SK-N-SH (cell line): ENCODE measurements at regions not wholly inside any gene's neighbourhood (a gene's known extent, or its start where the extent isn't known, plus 50 kb on each side); places are given as distances from the start of the nearest gene placed in this dataset.

Source experiments
- CTCF ChIA-PET: fragments of 300-600, 350-600 bp; formaldehyde crosslinking; extraction: SDS; loops from one replicate; lab custom pipeline; 2021; lab: Yijun Ruan, JAX
- POLR2A ChIA-PET: fragments of 350-600 bp; sonication (Branson Sonifier 250); formaldehyde crosslinking; extraction: SDS; loops from one replicate; lab custom pipeline; 2020; ENCODE audit warnings: antibody characterized with exemption, inconsistent platforms; lab: Yijun Ruan, JAX
- DNase-seq: peaks from one replicate; pipeline ENCODE4 v3.0.0; 2012
- H2AFZ ChIP-seq: fragments of 200-600 bp; sonication (generic); 2 replicates; pipeline ENCODE4 v1.8.1; 2016; ENCODE audit warnings: antibody characterized with exemption, mild to moderate bottlenecking, low read depth
- H3F3A ChIP-seq: fragments of 200-600 bp; sonication (generic); replicated peaks from 2 replicates; pipeline ENCODE3; 2016; ENCODE audit warnings: antibody characterized with exemption, mild to moderate bottlenecking; ENCODE audit not compliant: insufficient read depth
- H3K27ac ChIP-seq, 2 experiments: fragments of 200-500 bp in 1 of 2; fragments of 200-600 bp in 1 of 2; sonication (Bioruptor generic) in 1 of 2; sonication (generic), shearing (Covaris generic) in 1 of 2; 2 replicates each; pipeline versions ENCODE4 v1.5.1 to v1.6.1; 2014 to 2016; ENCODE audit warnings: low read depth in 2 of 2, inconsistent platforms in 1 of 2, low read length in 1 of 2, mild to moderate bottlenecking in 1 of 2, mixed read lengths in 1 of 2
- H3K27me3 ChIP-seq: fragments of 200-600 bp; sonication (generic), shearing (Covaris generic); 2 replicates; pipeline ENCODE4 v1.6.1; 2016; ENCODE audit warnings: mixed run types; ENCODE audit not compliant: insufficient read depth
- H3K36me3 ChIP-seq, 2 experiments: fragments of 200-500 bp in 1 of 2; fragments of 200-600 bp in 1 of 2; sonication (Bioruptor generic) in 1 of 2; sonication (generic) in 1 of 2; replicated peaks in 1 of 2; 2 replicates each; pipeline versions ENCODE3 to v1.5.1; 2014 to 2016; ENCODE audit warnings: low read length in 1 of 2, mild to moderate bottlenecking in 1 of 2; ENCODE audit not compliant: insufficient read depth in 2 of 2, control insufficient read depth in 1 of 2
- H3K4me1 ChIP-seq, 2 experiments: fragments of 200-500 bp in 1 of 2; fragments of 200-600 bp in 1 of 2; sonication (Bioruptor generic) in 1 of 2; sonication (generic), shearing (Covaris generic) in 1 of 2; 2 replicates each; pipeline versions ENCODE4 v1.5.1 to v1.6.1; 2014 to 2016; ENCODE audit warnings: low read depth in 1 of 2, low read length in 1 of 2, mixed run types in 1 of 2; ENCODE audit not compliant: insufficient read depth in 2 of 2, control insufficient read depth in 1 of 2
- H3K4me2 ChIP-seq: fragments of 200-600 bp; sonication (generic), shearing (Covaris generic); 2 replicates; pipeline ENCODE4 v1.6.1; 2017; ENCODE audit warnings: mixed run types
- H3K4me3 ChIP-seq, 2 experiments: fragments of 200-500 bp in 1 of 2; fragments of 200-600 bp in 1 of 2; sonication (Bioruptor generic) in 1 of 2; sonication (generic), shearing (Covaris generic) in 1 of 2; 2 replicates each; pipeline versions ENCODE4 v1.5.1 to v1.8.1; 2014 to 2016; ENCODE audit warnings: low read depth in 2 of 2, inconsistent platforms in 1 of 2, low read length in 1 of 2, mild to moderate bottlenecking in 1 of 2, mixed read lengths in 1 of 2, moderate library complexity in 1 of 2
- H3K79me2 ChIP-seq: fragments of 200-600 bp; sonication (generic); 2 replicates; pipeline ENCODE4 v1.8.1; 2017; ENCODE audit warnings: mild to moderate bottlenecking; ENCODE audit not compliant: insufficient read depth
- H3K9ac ChIP-seq: fragments of 200-600 bp; sonication (generic); 2 replicates; pipeline ENCODE4 v1.6.1; 2017; ENCODE audit warnings: mixed run types
- H3K9me2 ChIP-seq: fragments of 200-600 bp; sonication (generic); 2 replicates; pipeline ENCODE4 v1.6.1; 2017; ENCODE audit warnings: mixed run types
- H3K9me3 ChIP-seq: fragments of 200-600 bp; sonication (generic); 2 replicates; pipeline ENCODE4 v1.6.1; 2017; ENCODE audit warnings: mixed run types, mild to moderate bottlenecking, moderate library complexity
- H4K20me1 ChIP-seq: fragments of 200-600 bp; sonication (generic); 2 replicates; pipeline ENCODE4 v1.6.1; 2017; ENCODE audit warnings: mild to moderate bottlenecking, mixed run types; ENCODE audit not compliant: insufficient read depth
- CHD2 ChIP-seq: fragments of 150-350 bp; IDR thresholded peaks from 2 replicates; pipeline ENCODE4 v1.6.1; 2018; ENCODE audit warnings: low read length; ENCODE audit not compliant: partially characterized antibody
- CTCF ChIP-seq: fragments of 200-600 bp; sonication (generic); IDR thresholded peaks from 2 replicates; pipeline ENCODE4 v1.6.1; 2017; ENCODE audit warnings: antibody characterized with exemption, mild to moderate bottlenecking, moderate library complexity
- ELF1 ChIP-seq: IDR thresholded peaks from 2 replicates; pipeline ENCODE4 v1.4.0; 2012
- EZH2phosphoT487 ChIP-seq: fragments of 200-600 bp; sonication (generic); IDR thresholded peaks from 2 replicates; pipeline ENCODE4 v1.6.1; 2017; ENCODE audit warnings: low read depth, mixed run types, mild to moderate bottlenecking, antibody characterized with exemption, moderate library complexity, borderline replicate concordance
- FOXJ3 ChIP-seq: sonication (generic); formaldehyde crosslinking; IDR thresholded peaks from 2 replicates; pipeline ENCODE4 v1.5.1; 2020; ENCODE audit warnings: mild to moderate bottlenecking, missing genetic modification reagents
- FOXM1 ChIP-seq: IDR thresholded peaks from 2 replicates; pipeline ENCODE4 v1.4.0; 2012; ENCODE audit warnings: low read depth, mild to moderate bottlenecking
- GABPA ChIP-seq: IDR thresholded peaks from 2 replicates; pipeline ENCODE4 v1.4.0; 2012; ENCODE audit warnings: low read depth, mild to moderate bottlenecking
- GATA2 ChIP-seq: sonication (generic); formaldehyde crosslinking; IDR thresholded peaks from 2 replicates; pipeline ENCODE4 v1.5.0; 2020; ENCODE audit warnings: mild to moderate bottlenecking, missing genetic modification reagents
- JUND ChIP-seq: IDR thresholded peaks from 2 replicates; pipeline ENCODE4 v1.4.0; 2012
- MEF2A ChIP-seq: IDR thresholded peaks from 2 replicates; pipeline ENCODE4 v1.4.0; 2012; ENCODE audit warnings: low read depth, borderline replicate concordance
- MXI1 ChIP-seq: IDR thresholded peaks from 2 replicates; pipeline ENCODE4 v1.6.1; 2012; ENCODE audit warnings: mild to moderate bottlenecking, low read depth, low read length, improper control_type of control experiment
- NFIC ChIP-seq: IDR thresholded peaks from 2 replicates; pipeline ENCODE4 v1.4.0; 2012; ENCODE audit warnings: borderline replicate concordance
- POLR2AphosphoS5 ChIP-seq: IDR thresholded peaks from 2 replicates; pipeline ENCODE4 v1.6.1; 2012; ENCODE audit warnings: low read depth, low read length
- RAD21 ChIP-seq: IDR thresholded peaks from 2 replicates; pipeline ENCODE4 v1.6.1; 2012; ENCODE audit warnings: mild to moderate bottlenecking, low read length
- RCOR1 ChIP-seq: fragments of 150-350 bp; IDR thresholded peaks from 2 replicates; pipeline ENCODE4 v1.6.1; 2017; ENCODE audit warnings: antibody characterized with exemption, low read length
- RFX5 ChIP-seq: IDR thresholded peaks from 2 replicates; pipeline ENCODE4 v1.6.1; 2012; ENCODE audit warnings: mild to moderate bottlenecking, improper control_type of control experiment, low read length
- RXRA ChIP-seq: IDR thresholded peaks from 2 replicates; pipeline ENCODE4 v1.4.0; 2012; ENCODE audit warnings: low read depth, mild to moderate bottlenecking, borderline replicate concordance
- TAF1 ChIP-seq: IDR thresholded peaks from 2 replicates; pipeline ENCODE4 v1.6.1; 2012; ENCODE audit warnings: low read depth, mild to moderate bottlenecking, low read length, moderate library complexity, borderline replicate concordance
- TCF12 ChIP-seq: IDR thresholded peaks from 2 replicates; pipeline ENCODE4 v1.4.0; 2012
- USF1 ChIP-seq: IDR thresholded peaks from 2 replicates; pipeline ENCODE4 v1.4.0; 2012; ENCODE audit warnings: low read depth, borderline replicate concordance
- WGBS: methylation state at CpG from one replicate; pipeline ENCODE4 v1.1.6; 2017; ENCODE audit warnings: low lambda C conversion rate; 5-methylcytosine and 5-hydroxymethylcytosine counted together
- TF ChIP-seq, protein P1 (sequence below): IDR thresholded peaks from 2 replicates; pipeline ENCODE4 v1.6.1; 2012; ENCODE audit warnings: mild to moderate bottlenecking, low read depth, low read length, moderate library complexity
- TF ChIP-seq, protein P2 (sequence below): IDR thresholded peaks from 2 replicates; pipeline ENCODE4 v1.4.0; 2012; ENCODE audit warnings: low read depth, borderline replicate concordance

GRCh38 chr7:9854605-9855004, 1119.1 kb upstream of the PHF14 start:
- H3K4me2 ChIP-seq = no peak overlapping the region
- H3K9me2 ChIP-seq = no peaks in the 10 kb centered on the region; the same call in 1 of the 2 replicates
- no peaks in the 10 kb centered on the region for H3K4me1 ChIP-seq
- H2AFZ ChIP-seq = no peak overlapping the region
- no peaks in the 10 kb centered on the region for H3F3A ChIP-seq
- CTCF ChIA-PET = no interaction called here
- H3K27me3 ChIP-seq = no peaks in the 10 kb centered on the region
- TF ChIP-seq USF1 (no peak), GATA2 (CRISPR knock-in tag) (no peak), TAF1 (no peak), RAD21 (no peak)
- POLR2A ChIA-PET = no interaction called here
- no peak overlapping the region for H3K9ac ChIP-seq
- no peaks in the 10 kb centered on the region for H3K79me2 ChIP-seq
- DNase-seq = no peak
- peaks cover 4% of the 10 kb centered on the region; the same call in 1 of the 2 replicates for H3K9me3 ChIP-seq
- no peaks in the 10 kb centered on the region for H4K20me1 ChIP-seq
- no peaks in the 10 kb centered on the region for H3K36me3 ChIP-seq
- H3K4me3 ChIP-seq = no peak overlapping the region
- H3K27ac ChIP-seq = no peak overlapping the region
- 18% methylated on average over 2 of the region's 2 CpGs for WGBS

DNA sequence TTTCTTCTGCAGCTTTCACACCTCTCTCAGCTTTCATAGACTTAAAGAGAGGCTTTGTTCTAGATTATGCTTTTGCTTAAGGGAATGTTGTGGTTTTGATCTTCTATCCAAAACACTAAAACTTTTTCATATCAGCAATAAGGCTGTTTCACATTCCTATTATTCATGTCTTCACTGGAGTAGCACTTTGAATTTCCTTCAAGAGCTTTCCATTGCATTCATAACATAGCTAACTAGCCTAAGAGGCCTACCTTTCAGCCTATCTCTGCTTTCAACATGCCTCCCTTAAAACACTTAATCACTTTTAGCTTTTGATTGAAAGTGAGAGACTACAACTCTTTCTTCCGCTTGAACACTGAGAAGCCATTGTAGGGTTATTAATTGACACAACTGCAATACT, 1117.0 kb upstream of the PHF14 start:
- no peaks in the 10 kb centered on the region for H3K27me3 ChIP-seq
- H3K27ac ChIP-seq = no peak overlapping the region
- ChIA-PET POLR2A (no interaction called here), CTCF (no interaction called here)
- WGBS = 56% methylated on average over 1 of the region's 1 CpG
- peaks cover 11% of the 10 kb centered on the region; the same call in 1 of the 2 replicates for H3K9me3 ChIP-seq
- no peaks in the 10 kb centered on the region for H4K20me1 ChIP-seq
- H3K79me2 ChIP-seq = no peaks in the 10 kb centered on the region
- no peaks in the 10 kb centered on the region for H3K4me1 ChIP-seq
- H2AFZ ChIP-seq = no peak overlapping the region
- H3K9ac ChIP-seq = no peak overlapping the region
- DNase-seq = no peak
- no peak overlapping the region for H3K4me2 ChIP-seq
- TF ChIP-seq NFIC (no peak), FOXM1 (no peak), TCF12 (no peak), POLR2AphosphoS5 (no peak), GABPA (no peak), EZH2phosphoT487 (no peak), RXRA (no peak), USF1 (no peak), MXI1 (no peak), CHD2 (no peak), FOXJ3 (CRISPR knock-in tag) (no peak), JUND (no peak), RFX5 (no peak), MEF2A (no peak), CTCF (no peak), RCOR1 (no peak), ELF1 (no peak)
- TF ChIP-seq, protein P1, sequence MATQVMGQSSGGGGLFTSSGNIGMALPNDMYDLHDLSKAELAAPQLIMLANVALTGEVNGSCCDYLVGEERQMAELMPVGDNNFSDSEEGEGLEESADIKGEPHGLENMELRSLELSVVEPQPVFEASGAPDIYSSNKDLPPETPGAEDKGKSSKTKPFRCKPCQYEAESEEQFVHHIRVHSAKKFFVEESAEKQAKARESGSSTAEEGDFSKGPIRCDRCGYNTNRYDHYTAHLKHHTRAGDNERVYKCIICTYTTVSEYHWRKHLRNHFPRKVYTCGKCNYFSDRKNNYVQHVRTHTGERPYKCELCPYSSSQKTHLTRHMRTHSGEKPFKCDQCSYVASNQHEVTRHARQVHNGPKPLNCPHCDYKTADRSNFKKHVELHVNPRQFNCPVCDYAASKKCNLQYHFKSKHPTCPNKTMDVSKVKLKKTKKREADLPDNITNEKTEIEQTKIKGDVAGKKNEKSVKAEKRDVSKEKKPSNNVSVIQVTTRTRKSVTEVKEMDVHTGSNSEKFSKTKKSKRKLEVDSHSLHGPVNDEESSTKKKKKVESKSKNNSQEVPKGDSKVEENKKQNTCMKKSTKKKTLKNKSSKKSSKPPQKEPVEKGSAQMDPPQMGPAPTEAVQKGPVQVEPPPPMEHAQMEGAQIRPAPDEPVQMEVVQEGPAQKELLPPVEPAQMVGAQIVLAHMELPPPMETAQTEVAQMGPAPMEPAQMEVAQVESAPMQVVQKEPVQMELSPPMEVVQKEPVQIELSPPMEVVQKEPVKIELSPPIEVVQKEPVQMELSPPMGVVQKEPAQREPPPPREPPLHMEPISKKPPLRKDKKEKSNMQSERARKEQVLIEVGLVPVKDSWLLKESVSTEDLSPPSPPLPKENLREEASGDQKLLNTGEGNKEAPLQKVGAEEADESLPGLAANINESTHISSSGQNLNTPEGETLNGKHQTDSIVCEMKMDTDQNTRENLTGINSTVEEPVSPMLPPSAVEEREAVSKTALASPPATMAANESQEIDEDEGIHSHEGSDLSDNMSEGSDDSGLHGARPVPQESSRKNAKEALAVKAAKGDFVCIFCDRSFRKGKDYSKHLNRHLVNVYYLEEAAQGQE = no peak
- TF ChIP-seq, protein P2, sequence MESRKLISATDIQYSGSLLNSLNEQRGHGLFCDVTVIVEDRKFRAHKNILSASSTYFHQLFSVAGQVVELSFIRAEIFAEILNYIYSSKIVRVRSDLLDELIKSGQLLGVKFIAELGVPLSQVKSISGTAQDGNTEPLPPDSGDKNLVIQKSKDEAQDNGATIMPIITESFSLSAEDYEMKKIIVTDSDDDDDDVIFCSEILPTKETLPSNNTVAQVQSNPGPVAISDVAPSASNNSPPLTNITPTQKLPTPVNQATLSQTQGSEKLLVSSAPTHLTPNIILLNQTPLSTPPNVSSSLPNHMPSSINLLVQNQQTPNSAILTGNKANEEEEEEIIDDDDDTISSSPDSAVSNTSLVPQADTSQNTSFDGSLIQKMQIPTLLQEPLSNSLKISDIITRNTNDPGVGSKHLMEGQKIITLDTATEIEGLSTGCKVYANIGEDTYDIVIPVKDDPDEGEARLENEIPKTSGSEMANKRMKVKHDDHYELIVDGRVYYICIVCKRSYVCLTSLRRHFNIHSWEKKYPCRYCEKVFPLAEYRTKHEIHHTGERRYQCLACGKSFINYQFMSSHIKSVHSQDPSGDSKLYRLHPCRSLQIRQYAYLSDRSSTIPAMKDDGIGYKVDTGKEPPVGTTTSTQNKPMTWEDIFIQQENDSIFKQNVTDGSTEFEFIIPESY = no peak
- H3F3A ChIP-seq = no peaks in the 10 kb centered on the region
- H3K9me2 ChIP-seq = 0 out of 2 replicates have a peak, but pooled peaks cover 4% of the 10 kb centered on the region
- no peak overlapping the region for H3K4me3 ChIP-seq
- H3K36me3 ChIP-seq = no peaks in the 10 kb centered on the region
